SK-N-SH (cell line): ENCODE measurements at regions not wholly inside any gene's neighbourhood (a gene's known extent, or its start where the extent isn't known, plus 50 kb on each side); places are given as distances from the start of the nearest gene placed in this dataset.

Experiments
- CTCF ChIA-PET: fragments of 300-600, 350-600 bp; formaldehyde crosslinking; extraction: SDS; loops from one replicate; lab custom pipeline; 2021; lab: Yijun Ruan, JAX
- POLR2A ChIA-PET: fragments of 350-600 bp; sonication (Branson Sonifier 250); formaldehyde crosslinking; extraction: SDS; loops from one replicate; lab custom pipeline; 2020; ENCODE audit warnings: antibody characterized with exemption, inconsistent platforms; lab: Yijun Ruan, JAX
- DNase-seq: peaks from one replicate; pipeline ENCODE4 v3.0.0; 2012
- H2AFZ ChIP-seq: fragments of 200-600 bp; sonication (generic); 2 replicates; pipeline ENCODE4 v1.8.1; 2016; ENCODE audit warnings: antibody characterized with exemption, mild to moderate bottlenecking, low read depth
- H3F3A ChIP-seq: fragments of 200-600 bp; sonication (generic); replicated peaks from 2 replicates; pipeline ENCODE3; 2016; ENCODE audit warnings: antibody characterized with exemption, mild to moderate bottlenecking; ENCODE audit not compliant: insufficient read depth
- H3K27ac ChIP-seq, 2 experiments: fragments of 200-500 bp in 1 of 2; fragments of 200-600 bp in 1 of 2; sonication (Bioruptor generic) in 1 of 2; sonication (generic), shearing (Covaris generic) in 1 of 2; 2 replicates each; pipeline versions ENCODE4 v1.5.1 to v1.6.1; 2014 to 2016; ENCODE audit warnings: low read depth in 2 of 2, inconsistent platforms in 1 of 2, low read length in 1 of 2, mild to moderate bottlenecking in 1 of 2, mixed read lengths in 1 of 2
- H3K27me3 ChIP-seq: fragments of 200-600 bp; sonication (generic), shearing (Covaris generic); 2 replicates; pipeline ENCODE4 v1.6.1; 2016; ENCODE audit warnings: mixed run types; ENCODE audit not compliant: insufficient read depth
- H3K36me3 ChIP-seq, 2 experiments: fragments of 200-500 bp in 1 of 2; fragments of 200-600 bp in 1 of 2; sonication (Bioruptor generic) in 1 of 2; sonication (generic) in 1 of 2; replicated peaks in 1 of 2; 2 replicates each; pipeline versions ENCODE3 to v1.5.1; 2014 to 2016; ENCODE audit warnings: low read length in 1 of 2, mild to moderate bottlenecking in 1 of 2; ENCODE audit not compliant: insufficient read depth in 2 of 2, control insufficient read depth in 1 of 2
- H3K4me1 ChIP-seq, 2 experiments: fragments of 200-500 bp in 1 of 2; fragments of 200-600 bp in 1 of 2; sonication (Bioruptor generic) in 1 of 2; sonication (generic), shearing (Covaris generic) in 1 of 2; 2 replicates each; pipeline versions ENCODE4 v1.5.1 to v1.6.1; 2014 to 2016; ENCODE audit warnings: low read depth in 1 of 2, low read length in 1 of 2, mixed run types in 1 of 2; ENCODE audit not compliant: insufficient read depth in 2 of 2, control insufficient read depth in 1 of 2
- H3K4me2 ChIP-seq: fragments of 200-600 bp; sonication (generic), shearing (Covaris generic); 2 replicates; pipeline ENCODE4 v1.6.1; 2017; ENCODE audit warnings: mixed run types
- H3K4me3 ChIP-seq, 2 experiments: fragments of 200-500 bp in 1 of 2; fragments of 200-600 bp in 1 of 2; sonication (Bioruptor generic) in 1 of 2; sonication (generic), shearing (Covaris generic) in 1 of 2; 2 replicates each; pipeline versions ENCODE4 v1.5.1 to v1.8.1; 2014 to 2016; ENCODE audit warnings: low read depth in 2 of 2, inconsistent platforms in 1 of 2, low read length in 1 of 2, mild to moderate bottlenecking in 1 of 2, mixed read lengths in 1 of 2, moderate library complexity in 1 of 2
- H3K79me2 ChIP-seq: fragments of 200-600 bp; sonication (generic); 2 replicates; pipeline ENCODE4 v1.8.1; 2017; ENCODE audit warnings: mild to moderate bottlenecking; ENCODE audit not compliant: insufficient read depth
- H3K9ac ChIP-seq: fragments of 200-600 bp; sonication (generic); 2 replicates; pipeline ENCODE4 v1.6.1; 2017; ENCODE audit warnings: mixed run types
- H3K9me2 ChIP-seq: fragments of 200-600 bp; sonication (generic); 2 replicates; pipeline ENCODE4 v1.6.1; 2017; ENCODE audit warnings: mixed run types
- H3K9me3 ChIP-seq: fragments of 200-600 bp; sonication (generic); 2 replicates; pipeline ENCODE4 v1.6.1; 2017; ENCODE audit warnings: mixed run types, mild to moderate bottlenecking, moderate library complexity
- H4K20me1 ChIP-seq: fragments of 200-600 bp; sonication (generic); 2 replicates; pipeline ENCODE4 v1.6.1; 2017; ENCODE audit warnings: mild to moderate bottlenecking, mixed run types; ENCODE audit not compliant: insufficient read depth
- CHD2 ChIP-seq: fragments of 150-350 bp; IDR thresholded peaks from 2 replicates; pipeline ENCODE4 v1.6.1; 2018; ENCODE audit warnings: low read length; ENCODE audit not compliant: partially characterized antibody
- ELF1 ChIP-seq: IDR thresholded peaks from 2 replicates; pipeline ENCODE4 v1.4.0; 2012
- FOXM1 ChIP-seq: IDR thresholded peaks from 2 replicates; pipeline ENCODE4 v1.4.0; 2012; ENCODE audit warnings: low read depth, mild to moderate bottlenecking
- GABPA ChIP-seq: IDR thresholded peaks from 2 replicates; pipeline ENCODE4 v1.4.0; 2012; ENCODE audit warnings: low read depth, mild to moderate bottlenecking
- MEF2A ChIP-seq: IDR thresholded peaks from 2 replicates; pipeline ENCODE4 v1.4.0; 2012; ENCODE audit warnings: low read depth, borderline replicate concordance
- NFIC ChIP-seq: IDR thresholded peaks from 2 replicates; pipeline ENCODE4 v1.4.0; 2012; ENCODE audit warnings: borderline replicate concordance
- NRF1 ChIP-seq: IDR thresholded peaks from 2 replicates; pipeline ENCODE4 v1.6.1; 2012; ENCODE audit warnings: low read depth, mild to moderate bottlenecking, low read length
- POLR2AphosphoS5 ChIP-seq: IDR thresholded peaks from 2 replicates; pipeline ENCODE4 v1.6.1; 2012; ENCODE audit warnings: low read depth, low read length
- RCOR1 ChIP-seq: fragments of 150-350 bp; IDR thresholded peaks from 2 replicates; pipeline ENCODE4 v1.6.1; 2017; ENCODE audit warnings: antibody characterized with exemption, low read length
- RFX5 ChIP-seq: IDR thresholded peaks from 2 replicates; pipeline ENCODE4 v1.6.1; 2012; ENCODE audit warnings: mild to moderate bottlenecking, improper control_type of control experiment, low read length
- RXRA ChIP-seq: IDR thresholded peaks from 2 replicates; pipeline ENCODE4 v1.4.0; 2012; ENCODE audit warnings: low read depth, mild to moderate bottlenecking, borderline replicate concordance
- SMC3 ChIP-seq: IDR thresholded peaks from 2 replicates; pipeline ENCODE4 v1.6.1; 2012; ENCODE audit warnings: low read depth, low read length, improper control_type of control experiment
- TAF1 ChIP-seq: IDR thresholded peaks from 2 replicates; pipeline ENCODE4 v1.6.1; 2012; ENCODE audit warnings: low read depth, mild to moderate bottlenecking, low read length, moderate library complexity, borderline replicate concordance
- TEAD4 ChIP-seq: IDR thresholded peaks from 2 replicates; pipeline ENCODE4 v1.4.0; 2012; ENCODE audit warnings: mild to moderate bottlenecking, borderline replicate concordance; ENCODE audit not compliant: insufficient read depth
- WGBS: methylation state at CpG from one replicate; pipeline ENCODE4 v1.1.6; 2017; ENCODE audit warnings: low lambda C conversion rate; 5-methylcytosine and 5-hydroxymethylcytosine counted together
- TF ChIP-seq, protein P1 (sequence below): IDR thresholded peaks from 2 replicates; pipeline ENCODE4 v1.4.0; 2012; ENCODE audit warnings: low read depth
- TF ChIP-seq, protein P2 (sequence below): fragments of 200-600 bp; sonication (generic); IDR thresholded peaks from 2 replicates; pipeline ENCODE4 v1.6.1; 2017; ENCODE audit warnings: antibody characterized with exemption, mild to moderate bottlenecking, moderate library complexity
- TF ChIP-seq, protein P3 (sequence below): IDR thresholded peaks from 2 replicates; pipeline ENCODE4; 2012
- TF ChIP-seq, protein P4 (sequence below): IDR thresholded peaks from 2 replicates; pipeline ENCODE4 v1.4.0; 2012; ENCODE audit warnings: low read depth, borderline replicate concordance
- TF ChIP-seq, protein P5 (sequence below): IDR thresholded peaks from 2 replicates; pipeline ENCODE4 v1.4.0; 2012; ENCODE audit warnings: low read depth, borderline replicate concordance

DNA sequence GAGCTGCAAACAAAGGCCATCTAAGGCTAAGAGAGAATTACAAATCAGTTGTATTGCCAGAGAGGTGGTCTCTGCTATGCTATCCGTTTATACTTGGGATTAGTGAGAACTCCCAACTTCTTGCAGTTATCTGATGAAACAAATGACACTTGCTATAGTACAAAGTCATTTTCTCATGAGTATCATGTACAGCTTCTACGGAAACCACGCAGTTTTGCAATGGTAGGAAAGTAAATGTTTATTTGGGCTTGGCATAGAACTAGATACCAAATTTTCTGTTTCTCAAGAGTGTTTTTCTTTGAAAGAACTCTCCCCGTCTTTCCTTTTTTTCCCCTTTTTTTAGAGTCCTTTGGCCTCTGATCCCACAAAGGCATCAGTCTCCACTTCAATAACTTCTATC, 128.2 kb upstream of the ENPEP start:
- Histone ChIP-seq H3K36me3 (no peaks in the 10 kb centered on the region), H3K9me2 (no peaks in the 10 kb centered on the region), H3K79me2 (no peaks in the 10 kb centered on the region), H3F3A (no peaks in the 10 kb centered on the region), H3K9ac (no peak overlapping the region), H3K27ac (no peak overlapping the region), H3K9me3 (no peaks in the 10 kb centered on the region), H4K20me1 (no peaks in the 10 kb centered on the region), H3K4me2 (no peak overlapping the region), H3K27me3 (no peaks in the 10 kb centered on the region), H3K4me1 (no peaks in the 10 kb centered on the region; a peak in 1 of 4 replicates), H2AFZ (no peak overlapping the region), H3K4me3 (no peak overlapping the region)
- ChIA-PET CTCF (no interaction called here), POLR2A (no interaction called here)
- DNase-seq, result no peak
- TF ChIP-seq POLR2AphosphoS5 (no peak), RFX5 (no peak), CHD2 (no peak), TAF1 (no peak), ELF1 (no peak), SMC3 (no peak), GABPA (no peak), NFIC (no peak), RCOR1 (no peak), NRF1 (no peak), TEAD4 (no peak), RXRA (no peak), FOXM1 (no peak), MEF2A (no peak)
- TF ChIP-seq, protein P1, sequence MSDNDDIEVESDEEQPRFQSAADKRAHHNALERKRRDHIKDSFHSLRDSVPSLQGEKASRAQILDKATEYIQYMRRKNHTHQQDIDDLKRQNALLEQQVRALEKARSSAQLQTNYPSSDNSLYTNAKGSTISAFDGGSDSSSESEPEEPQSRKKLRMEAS, result no peak
- TF ChIP-seq, protein P2, sequence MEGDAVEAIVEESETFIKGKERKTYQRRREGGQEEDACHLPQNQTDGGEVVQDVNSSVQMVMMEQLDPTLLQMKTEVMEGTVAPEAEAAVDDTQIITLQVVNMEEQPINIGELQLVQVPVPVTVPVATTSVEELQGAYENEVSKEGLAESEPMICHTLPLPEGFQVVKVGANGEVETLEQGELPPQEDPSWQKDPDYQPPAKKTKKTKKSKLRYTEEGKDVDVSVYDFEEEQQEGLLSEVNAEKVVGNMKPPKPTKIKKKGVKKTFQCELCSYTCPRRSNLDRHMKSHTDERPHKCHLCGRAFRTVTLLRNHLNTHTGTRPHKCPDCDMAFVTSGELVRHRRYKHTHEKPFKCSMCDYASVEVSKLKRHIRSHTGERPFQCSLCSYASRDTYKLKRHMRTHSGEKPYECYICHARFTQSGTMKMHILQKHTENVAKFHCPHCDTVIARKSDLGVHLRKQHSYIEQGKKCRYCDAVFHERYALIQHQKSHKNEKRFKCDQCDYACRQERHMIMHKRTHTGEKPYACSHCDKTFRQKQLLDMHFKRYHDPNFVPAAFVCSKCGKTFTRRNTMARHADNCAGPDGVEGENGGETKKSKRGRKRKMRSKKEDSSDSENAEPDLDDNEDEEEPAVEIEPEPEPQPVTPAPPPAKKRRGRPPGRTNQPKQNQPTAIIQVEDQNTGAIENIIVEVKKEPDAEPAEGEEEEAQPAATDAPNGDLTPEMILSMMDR, result no peak
- TF ChIP-seq, protein P3, sequence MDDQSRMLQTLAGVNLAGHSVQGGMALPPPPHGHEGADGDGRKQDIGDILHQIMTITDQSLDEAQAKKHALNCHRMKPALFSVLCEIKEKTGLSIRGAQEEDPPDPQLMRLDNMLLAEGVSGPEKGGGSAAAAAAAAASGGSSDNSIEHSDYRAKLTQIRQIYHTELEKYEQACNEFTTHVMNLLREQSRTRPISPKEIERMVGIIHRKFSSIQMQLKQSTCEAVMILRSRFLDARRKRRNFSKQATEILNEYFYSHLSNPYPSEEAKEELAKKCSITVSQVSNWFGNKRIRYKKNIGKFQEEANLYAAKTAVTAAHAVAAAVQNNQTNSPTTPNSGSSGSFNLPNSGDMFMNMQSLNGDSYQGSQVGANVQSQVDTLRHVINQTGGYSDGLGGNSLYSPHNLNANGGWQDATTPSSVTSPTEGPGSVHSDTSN, result no peak
- TF ChIP-seq, protein P4, sequence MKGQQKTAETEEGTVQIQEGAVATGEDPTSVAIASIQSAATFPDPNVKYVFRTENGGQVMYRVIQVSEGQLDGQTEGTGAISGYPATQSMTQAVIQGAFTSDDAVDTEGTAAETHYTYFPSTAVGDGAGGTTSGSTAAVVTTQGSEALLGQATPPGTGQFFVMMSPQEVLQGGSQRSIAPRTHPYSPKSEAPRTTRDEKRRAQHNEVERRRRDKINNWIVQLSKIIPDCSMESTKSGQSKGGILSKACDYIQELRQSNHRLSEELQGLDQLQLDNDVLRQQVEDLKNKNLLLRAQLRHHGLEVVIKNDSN, result no peak
- TF ChIP-seq, protein P5, sequence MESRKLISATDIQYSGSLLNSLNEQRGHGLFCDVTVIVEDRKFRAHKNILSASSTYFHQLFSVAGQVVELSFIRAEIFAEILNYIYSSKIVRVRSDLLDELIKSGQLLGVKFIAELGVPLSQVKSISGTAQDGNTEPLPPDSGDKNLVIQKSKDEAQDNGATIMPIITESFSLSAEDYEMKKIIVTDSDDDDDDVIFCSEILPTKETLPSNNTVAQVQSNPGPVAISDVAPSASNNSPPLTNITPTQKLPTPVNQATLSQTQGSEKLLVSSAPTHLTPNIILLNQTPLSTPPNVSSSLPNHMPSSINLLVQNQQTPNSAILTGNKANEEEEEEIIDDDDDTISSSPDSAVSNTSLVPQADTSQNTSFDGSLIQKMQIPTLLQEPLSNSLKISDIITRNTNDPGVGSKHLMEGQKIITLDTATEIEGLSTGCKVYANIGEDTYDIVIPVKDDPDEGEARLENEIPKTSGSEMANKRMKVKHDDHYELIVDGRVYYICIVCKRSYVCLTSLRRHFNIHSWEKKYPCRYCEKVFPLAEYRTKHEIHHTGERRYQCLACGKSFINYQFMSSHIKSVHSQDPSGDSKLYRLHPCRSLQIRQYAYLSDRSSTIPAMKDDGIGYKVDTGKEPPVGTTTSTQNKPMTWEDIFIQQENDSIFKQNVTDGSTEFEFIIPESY, result no peak
- WGBS, result 22% methylated on average over 3 of the region's 4 CpGs
